CD14-positive monocyte (primary cell): ENCODE measurements at regions not wholly inside any gene's neighbourhood (a gene's known extent, or its start where the extent isn't known, plus 50 kb on each side); places are given as distances from the start of the nearest gene placed in this dataset.

Experiments used
- DNase-seq, 3 donors: peaks; one replicate each; pipeline ENCODE4 v3.0.0-alpha.2; 2011 to 2022
- H2AFZ ChIP-seq: 2 replicates; pipeline ENCODE4 v1.6.0; 2012; ENCODE audit warnings: mild to moderate bottlenecking, low read depth, low read length, inconsistent platforms; ENCODE audit not compliant: insufficient read depth, poor library complexity, severe bottlenecking
- H3K27ac ChIP-seq, 2 donors: 1 replicate in 1 of 2; 2 replicates in 1 of 2; pipeline ENCODE4 v1.5.1; 2012 to 2013; ENCODE audit warnings: low read length in 2 of 2, control low read depth in 1 of 2, inconsistent platforms in 1 of 2, low read depth in 1 of 2, mild to moderate bottlenecking in 1 of 2
- H3K27me3 ChIP-seq, 2 donors: one replicate each; pipeline versions ENCODE4 v1.6.0 to v1.6.1; 2011 to 2013; ENCODE audit warnings: low read length in 2 of 2; ENCODE audit not compliant: control insufficient read depth in 2 of 2, insufficient read depth in 2 of 2
- H3K36me3 ChIP-seq, 2 donors: replicated peaks in 1 of 2; 1 replicate in 1 of 2; 2 replicates in 1 of 2; pipeline versions ENCODE4 v1.5.1 to v1.6.1; 2012 to 2013; ENCODE audit warnings: low read length in 2 of 2, control low read depth in 1 of 2, inconsistent platforms in 1 of 2, mild to moderate bottlenecking in 1 of 2; ENCODE audit not compliant: insufficient read depth in 2 of 2, control insufficient read depth in 1 of 2
- H3K4me1 ChIP-seq, 2 donors: 1 replicate in 1 of 2; 2 replicates in 1 of 2; pipeline versions ENCODE4 v1.5.1 to v1.6.1; 2012 to 2013; ENCODE audit warnings: low read length in 2 of 2, control low read depth in 1 of 2, inconsistent platforms in 1 of 2, mild to moderate bottlenecking in 1 of 2, moderate library complexity in 1 of 2; ENCODE audit not compliant: insufficient read depth in 2 of 2, control insufficient read depth in 1 of 2
- H3K4me2 ChIP-seq: replicated peaks from 2 replicates; pipeline ENCODE3; 2012; ENCODE audit warnings: low read length, moderate library complexity, mild to moderate bottlenecking; ENCODE audit not compliant: poor library complexity, severe bottlenecking; ENCODE audit errors: extremely low read depth
- H3K4me3 ChIP-seq, 3 experiments: fragments of 200-600 bp in 1 of 3; sonication (generic) in 1 of 3; replicated peaks in 1 of 3; 1 replicate in 2 of 3; 2 replicates in 1 of 3; pipeline ENCODE4 v1.5.1; 2011 to 2013; ENCODE audit warnings: low read length in 3 of 3, mild to moderate bottlenecking in 3 of 3, control low read depth in 2 of 3, low read depth in 2 of 3, inconsistent platforms in 1 of 3, moderate library complexity in 1 of 3
- H3K79me2 ChIP-seq: 2 replicates; pipeline ENCODE4 v1.6.0; 2012; ENCODE audit warnings: mild to moderate bottlenecking, control low read depth, inconsistent platforms, low read length, moderate library complexity; ENCODE audit not compliant: insufficient read depth
- H3K9ac ChIP-seq: 2 replicates; pipeline ENCODE4 v1.6.0; 2017; ENCODE audit warnings: low read length, mild to moderate bottlenecking; ENCODE audit not compliant: insufficient read depth, poor library complexity, severe bottlenecking
- H3K9me3 ChIP-seq, 2 donors: replicated peaks in 1 of 2; 1 replicate in 1 of 2; 2 replicates in 1 of 2; pipeline versions ENCODE4 v1.5.1 to v1.6.1; 2012 to 2013; ENCODE audit warnings: low read length in 2 of 2, control low read depth in 1 of 2; ENCODE audit not compliant: control insufficient read depth in 1 of 2, insufficient read depth in 1 of 2
- H4K20me1 ChIP-seq: 2 replicates; pipeline ENCODE4 v1.6.0; 2012; ENCODE audit warnings: mild to moderate bottlenecking, low read length, control low read depth, moderate library complexity; ENCODE audit not compliant: insufficient read depth
- H3K27ac Mint-ChIP-seq, 7 donors: one replicate each; pipeline ENCODE4 v1.8.0; 2020; ENCODE audit warnings: mild to moderate bottlenecking in 7 of 7, mixed read lengths in 7 of 7, moderate library complexity in 6 of 7, inconsistent platforms in 2 of 7
- H3K27me3 Mint-ChIP-seq, 3 donors: one replicate each; pipeline ENCODE4 v1.8.0; 2021 to 2022; ENCODE audit warnings: low read depth in 3 of 3, mild to moderate bottlenecking in 3 of 3, mixed read lengths in 3 of 3, moderate library complexity in 3 of 3, inconsistent platforms in 1 of 3
- H3K36me3 Mint-ChIP-seq, 2 donors: one replicate each; pipeline ENCODE4 v1.8.0; 2020; ENCODE audit warnings: mixed read lengths in 2 of 2, inconsistent platforms in 1 of 2, mild to moderate bottlenecking in 1 of 2
- H3K4me1 Mint-ChIP-seq: one replicate; pipeline ENCODE4 v1.8.0; 2020; ENCODE audit warnings: mild to moderate bottlenecking, mixed read lengths
- H3K4me3 Mint-ChIP-seq, 2 donors: one replicate each; pipeline ENCODE4 v1.8.0; 2020; ENCODE audit warnings: mild to moderate bottlenecking in 2 of 2, mixed read lengths in 2 of 2, moderate library complexity in 1 of 2
- H3K9me3 Mint-ChIP-seq, 7 donors: one replicate each; pipeline ENCODE4 v1.8.0; 2020 to 2022; ENCODE audit warnings: mixed read lengths in 7 of 7, mild to moderate bottlenecking in 6 of 7, moderate library complexity in 6 of 7, inconsistent platforms in 2 of 7
- CTCF ChIP-seq: fragments of 200-600 bp; IDR thresholded peaks from one replicate; pipeline ENCODE4 v1.8.0; 2022; ENCODE audit warnings: antibody characterized with exemption, mild to moderate bottlenecking
- WGBS: methylation state at CpG from one replicate; pipeline ENCODE4 v1.1.5; 2013; ENCODE audit warnings: missing lambda C conversion rate; ENCODE audit not compliant: insufficient coverage; 5-methylcytosine and 5-hydroxymethylcytosine counted together
- intact Hi-C, 2 donors: fragments of 100-400 bp; cut with micrococcal nuclease; formaldehyde crosslinking; loops; one replicate each; pipeline versions ENCODE4 v1.15.0 to v1.15.1; 2023

GRCh38 chr22:48842583-48842945, 985.1 kb downstream of the BRD1 start:
- Histone ChIP-seq H3K9ac (no peak overlapping the region), H3K27ac (no peak overlapping the region), H3K36me3 (no peaks in the 10 kb centered on the region), H3K27me3 (no peaks in the 10 kb centered on the region), H2AFZ (no peak overlapping the region), H3K4me3 (no peak overlapping the region), H3K9me3 (peaks cover under 1 to 3% of the 10 kb centered on the region in 2 donors), H3K79me2 (no peaks in the 10 kb centered on the region), H3K4me1 (no peaks in the 10 kb centered on the region), H4K20me1 (no peaks in the 10 kb centered on the region), H3K4me2 (no peak overlapping the region)
- peaks cover 0 to 2% (median 0%) of the 10 kb centered on the region in 3 donors for H3K27me3 Mint-ChIP-seq
- H3K36me3 Mint-ChIP-seq, result no peaks in the 10 kb centered on the region
- DNase-seq, result no peak
- H3K4me3 Mint-ChIP-seq, result no peak overlapping the region
- no peak overlapping the region for H3K27ac Mint-ChIP-seq
- no peaks in the 10 kb centered on the region for H3K4me1 Mint-ChIP-seq
- WGBS, result 85% methylated on average over 12 of the region's 17 CpGs
- intact Hi-C loops, result no loop called here
- TF ChIP-seq CTCF, result no peak
- H3K9me3 Mint-ChIP-seq, result peaks cover 0 to 5% (median 3%) of the 10 kb centered on the region in 7 donors

- Histone ChIP-seq H3K4me3 (no peak overlapping the region), H3K27ac (no peak overlapping the region), H3K79me2 (no peaks in the 10 kb centered on the region), H4K20me1 (no peaks in the 10 kb centered on the region), H3K9me3 (peaks cover 6 to 9% of the 10 kb centered on the region in 2 donors), H3K4me1 (no peaks in the 10 kb centered on the region), H3K36me3 (no peaks in the 10 kb centered on the region), H2AFZ (no peak overlapping the region), H3K27me3 (no peaks in the 10 kb centered on the region), H3K4me2 (no peak overlapping the region), H3K9ac (no peak overlapping the region)
- 85% methylated on average over 15 of the region's 22 CpGs for WGBS
- intact Hi-C loops, result no loop called here
- Mint-ChIP-seq H3K27me3 (peaks cover 0 to 2% (median 0%) of the 10 kb centered on the region in 3 donors), H3K4me3 (no peak overlapping the region), H3K27ac (no peak overlapping the region), H3K36me3 (no peaks in the 10 kb centered on the region), H3K9me3 (peaks cover 4 to 9% (median 8%) of the 10 kb centered on the region in 7 donors), H3K4me1 (no peaks in the 10 kb centered on the region)
- no peak for TF ChIP-seq CTCF
- DNase-seq, result no peak
Observed at GRCh38 chr22:48841881-48842582, 985.6 kb downstream of the BRD1 start.
